HL-60 (cell line): ENCODE measurements at regions not wholly inside any gene's neighbourhood (a gene's known extent, or its start where the extent isn't known, plus 50 kb on each side); places are given as distances from the start of the nearest gene placed in this dataset.

ENCODE experiments used
- DNase-seq, 2 experiments: peaks; one replicate each; pipeline ENCODE4 v3.0.0-alpha.2; 2010 to 2020; ENCODE audit warnings: low read depth in 1 of 2, low spot score in 1 of 2
- H3K27ac ChIP-seq: fragments of 250-450 bp; sonication (Bioruptor Pico); replicated peaks from 2 replicates; pipeline ENCODE4 v1.5.1; 2020; ENCODE audit warnings: mild to moderate bottlenecking, moderate library complexity
- H3K27me3 ChIP-seq: fragments of 250-450 bp; sonication (Bioruptor Pico); 2 replicates; pipeline ENCODE4 v1.5.1; 2021; ENCODE audit warnings: mild to moderate bottlenecking, moderate library complexity; ENCODE audit not compliant: insufficient read depth, poor library complexity, severe bottlenecking
- H3K4me3 ChIP-seq: replicated peaks from 2 replicates; pipeline ENCODE4 v1.5.1; 2011; ENCODE audit warnings: mild to moderate bottlenecking, control low read depth, low read length; ENCODE audit not compliant: insufficient read depth
- GABPA ChIP-seq: IDR thresholded peaks from 2 replicates; pipeline ENCODE4 v1.6.1; 2012; ENCODE audit warnings: low read depth
- POLR2AphosphoS5 ChIP-seq: IDR thresholded peaks from 2 replicates; pipeline ENCODE4 v1.6.1; 2012; ENCODE audit warnings: low read depth
- SPI1 ChIP-seq: IDR thresholded peaks from 2 replicates; pipeline ENCODE4 v1.6.1; 2012; ENCODE audit warnings: low read depth, mild to moderate bottlenecking, borderline replicate concordance
- TF ChIP-seq, protein P1 (sequence below): IDR thresholded peaks from 2 replicates; pipeline ENCODE4 v1.6.1; 2012; ENCODE audit warnings: low read depth; ENCODE audit not compliant: insufficient replicate concordance
- TF ChIP-seq, protein P2 (sequence below): IDR thresholded peaks from one replicate; pipeline ENCODE4 v1.5.1; 2011; ENCODE audit warnings: low read length, control low read depth, inconsistent platforms; ENCODE audit not compliant: insufficient read depth

DNA sequence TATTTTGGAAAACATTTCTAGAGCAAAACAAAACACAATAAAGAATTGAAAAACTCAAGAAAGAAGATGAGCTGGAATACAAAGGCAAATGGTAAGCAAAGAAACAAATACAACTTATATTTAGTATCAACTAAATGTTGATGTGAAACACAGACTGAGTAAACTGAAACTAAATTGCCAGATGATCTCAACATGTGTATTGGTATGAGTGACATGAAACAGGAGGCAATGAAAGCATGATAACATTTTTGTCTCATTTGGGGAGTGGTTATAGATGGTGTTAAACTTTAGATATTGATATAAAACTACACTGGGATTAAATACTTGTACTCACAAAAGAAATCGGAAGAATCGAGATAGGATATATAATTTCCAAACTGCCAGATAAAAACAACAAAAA is 805.6 kb upstream of the CXADR start:
- TF ChIP-seq SPI1 (no peak), POLR2AphosphoS5 (no peak), GABPA (no peak)
- TF ChIP-seq, protein P1, sequence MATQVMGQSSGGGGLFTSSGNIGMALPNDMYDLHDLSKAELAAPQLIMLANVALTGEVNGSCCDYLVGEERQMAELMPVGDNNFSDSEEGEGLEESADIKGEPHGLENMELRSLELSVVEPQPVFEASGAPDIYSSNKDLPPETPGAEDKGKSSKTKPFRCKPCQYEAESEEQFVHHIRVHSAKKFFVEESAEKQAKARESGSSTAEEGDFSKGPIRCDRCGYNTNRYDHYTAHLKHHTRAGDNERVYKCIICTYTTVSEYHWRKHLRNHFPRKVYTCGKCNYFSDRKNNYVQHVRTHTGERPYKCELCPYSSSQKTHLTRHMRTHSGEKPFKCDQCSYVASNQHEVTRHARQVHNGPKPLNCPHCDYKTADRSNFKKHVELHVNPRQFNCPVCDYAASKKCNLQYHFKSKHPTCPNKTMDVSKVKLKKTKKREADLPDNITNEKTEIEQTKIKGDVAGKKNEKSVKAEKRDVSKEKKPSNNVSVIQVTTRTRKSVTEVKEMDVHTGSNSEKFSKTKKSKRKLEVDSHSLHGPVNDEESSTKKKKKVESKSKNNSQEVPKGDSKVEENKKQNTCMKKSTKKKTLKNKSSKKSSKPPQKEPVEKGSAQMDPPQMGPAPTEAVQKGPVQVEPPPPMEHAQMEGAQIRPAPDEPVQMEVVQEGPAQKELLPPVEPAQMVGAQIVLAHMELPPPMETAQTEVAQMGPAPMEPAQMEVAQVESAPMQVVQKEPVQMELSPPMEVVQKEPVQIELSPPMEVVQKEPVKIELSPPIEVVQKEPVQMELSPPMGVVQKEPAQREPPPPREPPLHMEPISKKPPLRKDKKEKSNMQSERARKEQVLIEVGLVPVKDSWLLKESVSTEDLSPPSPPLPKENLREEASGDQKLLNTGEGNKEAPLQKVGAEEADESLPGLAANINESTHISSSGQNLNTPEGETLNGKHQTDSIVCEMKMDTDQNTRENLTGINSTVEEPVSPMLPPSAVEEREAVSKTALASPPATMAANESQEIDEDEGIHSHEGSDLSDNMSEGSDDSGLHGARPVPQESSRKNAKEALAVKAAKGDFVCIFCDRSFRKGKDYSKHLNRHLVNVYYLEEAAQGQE = no peak
- TF ChIP-seq, protein P2, sequence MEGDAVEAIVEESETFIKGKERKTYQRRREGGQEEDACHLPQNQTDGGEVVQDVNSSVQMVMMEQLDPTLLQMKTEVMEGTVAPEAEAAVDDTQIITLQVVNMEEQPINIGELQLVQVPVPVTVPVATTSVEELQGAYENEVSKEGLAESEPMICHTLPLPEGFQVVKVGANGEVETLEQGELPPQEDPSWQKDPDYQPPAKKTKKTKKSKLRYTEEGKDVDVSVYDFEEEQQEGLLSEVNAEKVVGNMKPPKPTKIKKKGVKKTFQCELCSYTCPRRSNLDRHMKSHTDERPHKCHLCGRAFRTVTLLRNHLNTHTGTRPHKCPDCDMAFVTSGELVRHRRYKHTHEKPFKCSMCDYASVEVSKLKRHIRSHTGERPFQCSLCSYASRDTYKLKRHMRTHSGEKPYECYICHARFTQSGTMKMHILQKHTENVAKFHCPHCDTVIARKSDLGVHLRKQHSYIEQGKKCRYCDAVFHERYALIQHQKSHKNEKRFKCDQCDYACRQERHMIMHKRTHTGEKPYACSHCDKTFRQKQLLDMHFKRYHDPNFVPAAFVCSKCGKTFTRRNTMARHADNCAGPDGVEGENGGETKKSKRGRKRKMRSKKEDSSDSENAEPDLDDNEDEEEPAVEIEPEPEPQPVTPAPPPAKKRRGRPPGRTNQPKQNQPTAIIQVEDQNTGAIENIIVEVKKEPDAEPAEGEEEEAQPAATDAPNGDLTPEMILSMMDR = no peak
- H3K27me3 ChIP-seq = no peaks in the 10 kb centered on the region
- H3K27ac ChIP-seq = no peak overlapping the region
- H3K4me3 ChIP-seq = no peak overlapping the region
- no peak for DNase-seq

DNA sequence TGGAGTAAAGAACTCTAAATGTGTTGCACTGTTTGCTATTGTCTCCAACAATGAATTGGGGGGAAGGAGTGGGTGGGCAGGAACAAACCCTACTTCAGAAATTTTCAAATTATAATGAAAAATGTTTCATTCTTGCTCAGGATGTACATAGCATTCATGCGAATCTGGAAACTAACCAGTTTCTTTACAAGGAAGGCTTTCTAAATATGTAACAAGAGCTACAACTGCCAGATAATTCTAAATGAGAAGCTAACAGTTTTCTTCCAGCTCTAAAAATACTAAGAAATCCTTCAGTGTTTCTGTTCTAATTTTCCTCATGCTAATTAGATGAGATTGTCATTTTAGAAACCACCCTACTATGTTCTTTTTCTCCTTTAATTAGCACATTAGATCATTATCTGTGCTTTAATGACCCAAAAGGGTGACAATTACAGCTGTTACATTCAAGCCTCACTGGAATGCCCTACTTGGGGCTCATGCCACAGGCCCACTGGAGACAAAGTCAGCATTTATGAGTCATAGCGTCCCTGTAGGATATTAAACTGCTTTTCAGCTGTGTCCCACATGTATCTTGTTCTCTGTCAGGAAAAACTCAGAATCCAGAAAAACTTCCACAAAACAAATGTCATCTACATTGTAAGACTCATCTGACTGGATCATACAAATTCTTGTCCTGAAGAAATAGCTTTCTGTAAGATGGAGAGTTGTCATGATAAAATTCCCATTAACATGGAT is 804.6 kb upstream of the CXADR start:
- H3K27me3 ChIP-seq = no peaks in the 10 kb centered on the region
- no peak for DNase-seq
- no peak overlapping the region for H3K4me3 ChIP-seq
- no peak for TF ChIP-seq POLR2AphosphoS5
- no peak for TF ChIP-seq SPI1
- TF ChIP-seq, protein P2 = no peak
- TF ChIP-seq GABPA = no peak
- TF ChIP-seq, protein P1 = no peak
- no peak overlapping the region for H3K27ac ChIP-seq

DNA sequence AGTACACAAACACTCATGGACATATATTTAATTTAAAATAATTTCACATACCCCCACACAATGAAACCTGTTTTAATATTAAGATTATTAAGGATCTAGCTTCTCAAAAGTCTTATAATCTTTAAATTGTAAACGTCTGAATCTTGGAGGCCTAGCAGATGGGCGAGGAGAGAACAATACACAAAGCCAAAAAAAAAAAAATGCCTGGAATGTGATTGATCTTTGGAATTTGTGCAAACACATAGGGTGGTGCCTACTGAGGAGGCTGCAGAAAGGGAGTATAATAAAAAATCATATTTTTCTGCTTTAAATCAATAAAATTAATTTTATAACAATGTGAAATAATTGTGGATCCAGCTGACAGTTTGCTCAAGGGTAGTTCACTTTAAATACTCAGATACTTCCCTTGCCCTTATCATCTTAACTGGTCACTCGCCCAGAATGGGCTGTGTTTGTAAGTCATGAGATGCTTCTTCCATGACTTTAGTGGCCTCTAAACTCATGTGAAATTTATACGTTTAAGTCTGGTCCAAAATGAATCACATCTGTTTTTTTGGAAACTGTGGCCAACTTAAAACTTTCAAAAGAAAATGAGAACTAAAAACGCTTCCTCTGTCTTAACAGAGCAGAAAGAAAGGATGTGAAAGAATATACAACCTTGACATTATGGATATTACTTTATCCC is 802.8 kb upstream of the CXADR start:
- H3K4me3 ChIP-seq = no peak overlapping the region
- H3K27ac ChIP-seq = no peak overlapping the region
- H3K27me3 ChIP-seq = no peaks in the 10 kb centered on the region
- no peak for DNase-seq
- TF ChIP-seq, protein P2 = no peak
- TF ChIP-seq POLR2AphosphoS5 = no peak
- TF ChIP-seq GABPA = no peak
- no peak for TF ChIP-seq SPI1
- TF ChIP-seq, protein P1 = no peak
